Loucy (cell line): ENCODE measurements at regions not wholly inside any gene's neighbourhood (a gene's known extent, or its start where the extent isn't known, plus 50 kb on each side); places are given as distances from the start of the nearest gene placed in this dataset.

Experiments used
- CTCF ChIP-seq: fragments of 200-600 bp; sonication (generic); conservative IDR thresholded peaks from 2 replicates; pipeline ENCODE4 v1.5.1; 2014; ENCODE audit warnings: mild to moderate bottlenecking, antibody characterized with exemption, low read length
- EZH2phosphoT487 ChIP-seq: fragments of 200-600 bp; IDR thresholded peaks from 2 replicates; pipeline ENCODE4 v1.6.1; 2018; ENCODE audit warnings: antibody characterized with exemption, mild to moderate bottlenecking, moderate library complexity, borderline replicate concordance

GRCh38 chr2:175687465-175687864 lies 314.6 kb downstream of the LNPK start:
- TF ChIP-seq CTCF (no peak), EZH2phosphoT487 (no peak)
